ENCODE measurements at regions not wholly inside any gene's neighbourhood (a gene's known extent, or its start where the extent isn't known, plus 50 kb on each side); places are given as distances from the start of the nearest gene placed in this dataset.

GRCh38 chr3:82044930-82045705 lies 283.7 kb upstream of the GBE1 start:
- no peak for TF ChIP-seq POLR2AphosphoS5 (IDR thresholded peaks at IDR 0.05; ENCODE audit: low read depth, low read length)
- no peak for TF ChIP-seq SIN3A (IDR thresholded peaks at IDR 0.05; ENCODE audit: borderline replicate concordance, insufficient read depth, low read length)
